GM19328 (cell line): ENCODE measurements at regions not wholly inside any gene's neighbourhood (a gene's known extent, or its start where the extent isn't known, plus 50 kb on each side); places are given as distances from the start of the nearest gene placed in this dataset.
"Not testable (repeated sequence)": the region's sequence is repeated elsewhere in the genome, so short reads cannot be mapped to it uniquely, and the experiment has no call there.

Experiments
- ATAC-seq: cut with Tn5 transposase; IDR thresholded peaks from one replicate; pipeline ENCODE4 v1.9.1; 2021; ENCODE audit warnings: mild to moderate bottlenecking, moderate library complexity; ENCODE audit not compliant: unreplicated experiment

DNA sequence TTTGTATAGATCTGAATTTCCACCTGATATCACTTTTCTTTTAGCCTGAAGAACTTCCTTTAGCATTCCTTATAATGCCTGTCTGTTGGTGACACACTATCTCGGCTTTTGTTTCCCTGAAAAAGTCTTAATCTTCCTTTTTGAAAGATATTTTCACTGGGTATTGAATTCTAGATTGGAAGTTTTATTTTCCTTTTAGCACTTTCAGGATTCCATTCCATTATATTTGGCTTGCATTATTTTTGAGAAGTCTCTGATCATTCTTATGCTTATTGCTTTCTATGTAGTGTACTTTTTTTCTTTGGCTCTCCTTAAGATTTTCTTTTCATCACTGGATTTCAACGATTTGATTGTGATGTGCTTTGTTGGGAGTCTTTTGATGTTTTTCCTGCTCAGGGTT lies 510.7 kb downstream of the RWDD3 start:
- ATAC-seq: no peak

DNA sequence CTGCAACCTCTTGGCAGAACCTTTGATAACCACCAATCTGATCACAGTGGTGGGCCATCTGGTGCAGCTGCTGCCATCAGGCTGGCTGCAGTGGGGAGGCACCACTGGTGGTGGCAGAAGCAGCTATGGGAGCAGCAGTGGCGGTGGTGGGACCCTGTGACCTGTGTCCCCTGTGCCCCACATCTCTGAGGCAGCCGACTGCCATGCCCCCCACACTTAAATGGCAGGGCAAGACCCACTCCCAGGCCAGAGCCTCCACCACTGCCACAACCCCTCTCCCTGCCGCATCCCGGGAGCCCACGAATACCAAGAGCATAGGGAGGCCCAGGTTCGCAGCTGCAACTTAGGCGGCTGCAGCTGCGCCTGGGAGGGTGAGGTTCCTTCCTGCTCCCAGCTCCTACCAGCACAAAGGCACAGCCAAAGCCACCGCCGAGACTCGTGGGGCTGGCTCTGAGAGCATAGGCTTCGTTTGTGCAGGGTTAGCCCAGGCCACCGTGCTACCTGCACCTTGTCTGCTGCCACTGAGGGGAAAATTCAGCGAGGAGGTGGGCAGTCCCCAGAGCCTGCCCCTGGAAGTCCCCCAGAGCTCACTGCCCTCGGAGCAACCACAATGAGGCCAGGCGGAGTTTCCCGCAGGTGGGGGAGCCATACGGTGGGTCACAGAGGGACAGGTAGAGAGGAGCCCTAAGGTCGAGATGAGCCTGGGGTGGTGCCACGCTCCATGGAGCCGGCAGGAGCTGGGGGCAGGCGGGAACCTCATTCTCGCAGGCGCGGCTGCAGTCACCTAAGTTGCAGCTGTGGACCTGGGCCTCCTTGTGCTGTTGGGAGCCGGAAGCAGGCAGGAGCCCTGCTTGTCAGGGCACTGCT lies 518.7 kb downstream of the RWDD3 start:
- ATAC-seq: no peak

DNA sequence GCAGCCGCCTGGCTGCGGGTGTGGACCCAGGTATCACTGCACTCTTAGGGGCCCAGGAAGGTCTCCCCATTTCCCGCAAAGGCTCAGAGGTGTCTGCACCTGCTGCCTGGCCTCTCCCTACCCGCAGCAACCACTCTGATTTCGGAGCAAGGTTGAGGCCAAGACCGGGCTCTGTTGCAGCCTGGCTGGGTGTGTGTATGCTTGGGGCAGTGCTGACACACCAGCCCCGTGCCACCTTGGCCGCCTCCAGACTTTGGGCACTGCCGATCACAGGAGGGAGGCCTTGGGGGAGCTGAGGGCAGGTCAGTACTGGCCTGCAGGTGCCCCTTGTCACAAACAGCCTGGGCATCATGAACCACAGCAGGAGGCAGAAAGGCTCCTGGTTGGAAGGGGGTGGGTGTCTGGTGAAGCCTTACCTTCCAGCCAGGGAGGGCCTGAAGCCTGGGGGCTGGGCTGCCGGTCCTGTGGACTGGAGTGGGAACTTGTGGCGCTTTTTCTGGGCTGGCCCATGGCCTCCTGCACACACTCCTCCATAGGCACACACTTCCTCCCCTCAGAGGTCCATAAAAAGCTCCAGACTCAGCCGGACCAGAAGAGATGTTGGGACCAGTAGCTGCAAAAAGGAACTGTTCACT lies 519.5 kb downstream of the RWDD3 start:
- ATAC-seq: no peak

DNA sequence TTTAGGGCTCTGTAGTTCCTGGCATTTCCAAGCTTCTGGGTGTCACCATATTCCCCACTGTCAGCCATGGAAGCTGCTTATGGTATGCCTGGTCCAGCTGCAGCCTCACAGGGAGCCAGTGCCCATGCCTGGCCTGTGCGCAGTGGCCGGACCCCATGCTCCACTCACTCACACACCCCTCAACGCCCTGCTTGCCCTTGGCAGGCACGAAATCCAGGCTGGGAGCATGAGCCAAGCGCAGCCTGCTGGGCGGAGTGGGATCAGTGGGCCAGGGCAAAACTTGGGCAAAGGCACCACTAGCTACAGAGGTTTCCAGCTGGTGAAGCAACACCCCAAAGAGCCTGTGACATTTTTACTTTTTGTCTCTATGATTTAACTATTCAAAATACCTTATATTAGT lies 520.4 kb downstream of the RWDD3 start:
- no peak for ATAC-seq

DNA sequence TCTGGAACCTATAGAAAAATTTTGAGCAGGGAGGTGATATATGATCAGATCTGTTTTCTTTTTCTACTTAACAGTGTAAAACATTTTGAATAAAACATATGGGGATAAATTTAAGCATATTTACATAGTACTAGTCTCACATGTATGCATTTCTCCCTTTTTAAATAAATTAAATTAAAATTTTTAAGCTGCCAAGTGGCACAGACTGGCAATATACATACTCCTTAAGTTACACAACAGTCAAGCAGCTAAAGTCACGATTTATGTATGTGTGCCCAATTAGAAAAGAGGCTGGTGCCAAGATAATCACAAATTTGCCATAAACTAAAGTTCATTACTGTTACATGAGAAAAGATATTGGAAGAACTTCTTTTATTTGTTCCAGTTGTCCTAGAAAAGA lies 532.0 kb downstream of the RWDD3 start:
- ATAC-seq: no peak

DNA sequence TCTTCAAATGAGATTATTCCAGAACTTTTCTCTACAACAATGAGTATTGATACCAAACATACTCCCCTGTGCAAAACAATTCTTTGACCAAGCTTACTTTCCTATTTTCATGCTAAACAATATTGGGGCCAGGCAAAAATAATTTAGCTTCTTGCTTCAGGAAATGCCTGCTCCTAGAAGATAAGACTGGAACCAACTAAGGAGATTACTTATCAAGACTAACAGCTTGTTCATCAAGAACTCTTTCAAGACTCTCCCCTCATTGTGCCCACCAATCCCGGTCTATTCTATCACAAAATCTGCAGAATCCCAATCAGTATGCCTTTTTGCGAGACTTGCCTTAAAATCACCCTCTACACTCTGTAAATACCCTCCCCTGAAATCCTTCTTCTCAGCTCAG lies 536.6 kb downstream of the RWDD3 start:
- no peak for ATAC-seq

DNA sequence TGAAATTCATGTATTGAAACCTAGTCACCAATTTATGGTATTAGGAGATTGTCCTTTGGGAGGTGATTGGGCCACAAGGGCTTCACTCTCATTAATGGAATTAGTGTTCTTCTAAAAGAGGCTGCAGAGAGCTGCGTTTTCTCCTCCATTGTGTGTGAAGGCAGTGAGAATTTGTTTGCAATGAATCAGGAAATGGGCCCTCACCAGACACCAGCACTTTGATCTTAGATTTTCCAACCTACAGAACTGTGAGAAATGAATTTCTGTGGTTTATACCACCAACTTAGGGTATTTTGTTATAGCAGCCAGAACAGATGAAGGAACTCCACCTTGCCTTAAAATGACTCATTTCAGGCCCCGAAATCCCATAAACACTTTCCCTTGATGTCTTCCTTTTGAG lies 544.2 kb downstream of the RWDD3 start:
- no peak for ATAC-seq

DNA sequence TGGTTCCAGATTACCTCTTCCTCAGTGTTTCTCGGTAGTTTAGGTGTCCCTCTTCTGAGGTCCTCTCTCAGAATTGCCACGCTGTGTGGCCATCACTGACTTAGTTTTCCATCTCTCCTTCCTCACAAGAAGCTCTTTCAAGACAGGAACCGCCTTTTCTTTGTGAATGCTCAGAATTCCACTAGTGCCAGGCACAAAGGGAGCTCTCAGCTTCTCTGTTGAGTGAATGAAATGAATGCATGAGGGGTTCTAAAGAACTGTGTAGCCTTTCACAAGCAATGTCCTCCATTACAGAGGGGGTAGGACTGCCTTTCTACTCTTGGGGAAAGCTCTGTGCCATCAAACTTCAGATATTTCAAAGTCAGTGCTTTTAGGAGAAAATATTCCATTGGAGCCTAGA lies 546.8 kb downstream of the RWDD3 start:
- no peak for ATAC-seq

DNA sequence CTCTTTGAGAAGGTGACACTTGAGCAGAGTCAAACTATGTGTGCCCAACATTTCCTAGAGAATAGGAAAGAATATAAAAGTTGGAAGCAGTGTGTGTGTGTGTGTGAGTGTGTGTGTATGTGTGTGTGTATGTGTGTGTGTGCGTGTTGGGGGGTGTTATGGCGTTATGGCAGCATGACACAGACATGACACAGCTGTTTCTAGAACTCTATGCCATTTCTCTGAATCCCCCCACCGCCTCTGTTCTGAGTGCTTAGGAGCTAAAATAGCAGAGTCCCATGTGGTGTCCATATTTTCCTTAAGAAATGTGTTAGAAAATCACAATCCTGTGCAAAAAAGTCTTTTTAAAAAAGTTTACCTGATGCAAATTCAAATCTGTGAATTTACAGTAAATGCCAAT lies 556.1 kb downstream of the RWDD3 start:
- no peak for ATAC-seq

DNA sequence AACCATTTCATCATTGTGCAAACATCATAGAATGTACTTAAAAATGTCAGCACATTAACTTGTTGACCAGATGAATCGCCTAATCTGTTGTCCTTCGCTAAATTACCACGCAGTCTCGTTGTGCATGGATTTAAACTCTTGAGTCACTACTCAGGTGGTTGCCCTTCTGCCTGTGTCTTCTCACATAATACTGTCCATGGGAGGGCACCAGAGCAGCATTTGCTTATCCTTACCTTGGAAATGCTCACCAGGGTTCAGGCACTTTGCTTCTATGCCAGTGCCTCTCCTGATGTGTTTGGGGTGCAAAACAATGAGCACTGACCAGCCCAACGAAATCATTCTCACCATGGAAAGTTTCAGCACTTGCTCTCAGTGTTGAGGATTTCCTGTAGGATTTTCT lies 559.9 kb downstream of the RWDD3 start:
- ATAC-seq: no peak

DNA sequence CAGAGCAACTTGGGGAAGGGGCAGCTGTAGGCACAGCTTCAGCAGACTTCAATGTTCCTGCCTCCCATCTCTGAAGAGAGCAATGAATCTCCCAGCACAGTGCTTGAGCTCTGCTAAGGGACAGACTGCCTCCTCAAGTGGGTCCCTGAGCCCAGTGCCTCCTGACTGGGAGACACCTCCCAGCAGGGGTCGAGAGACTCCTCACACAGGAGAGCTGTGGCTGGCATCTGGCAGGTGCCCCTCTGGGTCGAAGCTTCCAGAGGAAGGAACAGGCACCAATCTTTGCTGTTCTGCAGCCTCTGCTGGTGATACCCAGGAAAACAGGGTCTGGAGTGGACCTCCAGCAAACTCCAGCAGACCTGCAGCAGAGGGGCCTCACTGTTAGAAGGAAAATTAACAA lies 563.8 kb downstream of the RWDD3 start:
- not testable (repeated sequence) for ATAC-seq

DNA sequence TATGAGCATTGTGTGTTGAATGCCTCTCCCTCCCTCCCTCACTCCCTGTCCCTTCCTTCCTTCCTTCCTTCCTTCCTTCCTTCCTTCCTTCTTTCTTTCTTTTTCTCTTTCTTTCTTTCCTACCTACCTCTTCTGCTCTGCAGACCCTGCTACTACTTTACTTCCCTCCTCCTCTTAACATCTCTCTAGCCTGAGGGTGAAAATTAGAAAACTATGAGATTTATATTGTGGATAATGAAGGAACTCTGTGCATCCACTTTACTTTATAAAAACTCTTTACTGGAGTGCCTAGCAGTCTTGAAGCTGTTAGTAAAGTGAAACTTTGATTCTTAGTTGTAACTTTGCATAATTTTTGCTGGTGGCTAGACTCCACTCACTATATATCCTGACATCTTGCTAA lies 572.2 kb downstream of the RWDD3 start:
- no peak for ATAC-seq

DNA sequence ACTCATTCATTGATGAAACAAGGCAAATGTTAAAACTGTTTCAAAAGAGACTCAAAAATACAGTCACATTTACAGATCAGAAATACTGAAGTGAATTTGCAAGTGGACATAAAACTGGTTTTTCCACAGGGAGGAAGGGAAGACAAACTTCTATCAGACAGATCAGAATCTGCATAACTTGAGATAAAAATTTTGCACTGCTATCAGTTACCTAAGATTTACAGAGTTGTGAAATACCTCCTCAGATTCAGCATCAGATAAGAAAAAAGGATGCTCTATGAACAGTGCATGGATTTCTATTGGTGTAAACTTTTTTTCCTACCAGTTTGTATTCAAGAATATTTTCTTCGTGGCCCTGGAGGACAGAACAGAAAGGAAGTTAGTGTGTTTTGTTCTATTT lies 575.4 kb downstream of the RWDD3 start:
- no peak for ATAC-seq

DNA sequence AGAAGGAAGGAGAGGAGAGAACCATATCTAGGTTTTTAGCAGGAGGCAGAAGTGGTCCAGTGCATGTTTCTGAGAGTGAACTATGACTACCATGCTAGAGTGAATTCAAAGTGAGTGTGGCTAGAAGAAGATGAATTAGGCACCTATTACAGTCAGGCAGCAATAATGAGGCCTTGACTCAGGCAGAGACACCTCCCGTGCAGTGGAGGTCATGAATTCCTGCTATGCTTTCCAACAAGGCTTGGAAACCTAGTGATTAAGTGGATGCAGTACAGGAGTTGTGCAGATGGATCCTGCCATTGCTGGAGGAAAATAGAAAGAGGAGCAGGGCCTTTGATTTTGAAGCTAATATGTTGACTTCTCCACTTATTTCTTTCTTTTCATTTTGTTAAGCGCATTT lies 581.5 kb downstream of the RWDD3 start:
- ATAC-seq: no peak

DNA sequence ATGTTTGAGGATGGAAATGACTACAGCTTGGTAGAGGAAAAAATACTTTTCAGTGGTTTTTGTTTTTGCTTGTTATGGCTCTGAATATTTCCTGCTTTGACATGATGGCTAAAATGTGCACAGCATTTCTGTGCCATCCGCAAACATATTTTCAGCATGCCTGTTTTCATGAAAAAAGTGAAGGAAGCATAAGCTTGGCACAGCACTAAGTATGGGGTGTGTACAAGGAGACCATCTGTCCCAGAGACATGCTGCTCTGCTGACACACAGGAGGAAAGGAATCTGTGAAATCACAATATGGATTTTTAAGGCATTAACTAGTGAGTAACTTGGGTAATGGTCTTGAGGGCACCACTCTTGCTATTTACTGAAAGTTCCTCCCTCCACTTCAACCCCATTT lies 595.5 kb downstream of the RWDD3 start:
- no peak for ATAC-seq

DNA sequence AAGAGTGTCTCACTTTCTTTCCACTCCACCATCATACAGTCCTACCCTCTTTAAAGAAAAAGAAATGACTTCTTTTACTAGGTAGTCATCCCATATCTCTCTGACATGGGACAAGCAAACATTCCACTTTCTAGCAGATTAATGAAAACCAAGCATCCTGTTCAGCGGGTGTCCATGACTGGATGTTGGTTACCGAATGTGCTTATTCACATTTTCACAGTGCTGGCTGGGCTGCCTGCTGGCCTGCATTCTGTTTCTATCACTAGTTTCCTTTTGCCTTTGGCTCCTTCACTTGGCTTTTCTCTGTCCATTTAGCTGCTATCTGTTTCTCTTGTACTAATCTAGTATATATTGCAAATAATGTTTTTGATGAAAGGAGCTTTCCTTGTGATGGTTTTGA lies 598.4 kb downstream of the RWDD3 start:
- ATAC-seq: no peak

DNA sequence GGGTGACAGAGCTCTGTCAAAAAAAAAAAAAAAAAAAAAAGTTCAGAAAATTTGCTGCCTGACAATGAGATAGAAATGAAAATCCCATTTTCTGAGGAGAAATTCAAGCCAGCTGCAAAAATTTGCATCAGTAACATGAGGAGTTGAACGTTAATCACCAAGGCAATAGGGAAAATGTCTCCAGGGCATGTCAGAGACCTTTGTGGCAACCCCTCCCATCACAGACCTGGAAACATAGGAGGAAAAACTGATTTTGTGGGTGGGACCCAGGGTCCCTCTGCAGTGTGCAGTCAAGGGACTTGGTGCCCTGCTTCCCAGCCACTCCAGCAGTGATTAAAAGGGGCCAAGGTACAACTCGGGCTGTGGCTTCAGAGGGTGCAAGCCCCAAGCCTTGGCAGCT lies 615.4 kb downstream of the RWDD3 start:
- ATAC-seq: no peak

DNA sequence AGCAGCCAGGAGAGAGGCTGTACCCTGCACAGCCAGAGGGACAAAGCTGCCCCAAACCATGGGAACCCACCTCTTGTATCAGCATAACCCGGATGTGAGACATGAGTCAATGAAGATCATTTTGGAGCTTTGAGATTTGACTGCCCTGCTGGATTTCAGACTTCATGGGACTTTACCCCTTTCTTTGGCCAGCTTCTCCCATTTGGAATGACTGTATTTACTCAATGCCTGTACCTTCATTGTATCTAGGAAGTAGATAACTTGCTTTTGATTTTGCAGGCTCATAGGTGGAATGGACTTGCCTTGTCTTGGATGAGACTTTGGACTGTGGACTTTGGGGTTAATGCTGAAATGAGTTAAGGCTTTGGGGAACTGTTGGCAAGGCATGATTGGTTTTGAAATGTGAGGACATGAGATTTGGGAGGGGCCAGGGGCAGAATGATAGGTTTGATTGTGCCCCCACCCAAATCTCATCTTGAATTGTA lies 616.2 kb downstream of the RWDD3 start:
- no peak for ATAC-seq

DNA sequence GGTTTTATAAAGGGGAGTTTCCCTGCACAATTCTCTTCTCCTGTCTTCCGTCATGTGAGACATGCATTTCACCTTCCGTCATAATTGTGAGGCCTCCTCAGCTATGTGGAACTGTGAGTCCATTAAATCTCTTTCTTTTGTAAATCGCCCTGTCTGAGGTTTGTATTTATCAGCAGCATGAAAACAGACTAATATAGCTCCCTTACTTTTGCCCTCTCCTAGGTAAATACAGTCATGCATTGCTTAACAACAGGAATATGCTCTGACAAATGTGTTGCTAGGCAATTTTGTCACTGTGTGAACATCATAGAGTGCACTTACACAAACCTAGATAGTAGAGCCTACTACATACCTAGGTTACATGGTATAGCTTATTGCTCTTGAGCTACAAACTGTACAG lies 616.8 kb downstream of the RWDD3 start:
- ATAC-seq: no peak

DNA sequence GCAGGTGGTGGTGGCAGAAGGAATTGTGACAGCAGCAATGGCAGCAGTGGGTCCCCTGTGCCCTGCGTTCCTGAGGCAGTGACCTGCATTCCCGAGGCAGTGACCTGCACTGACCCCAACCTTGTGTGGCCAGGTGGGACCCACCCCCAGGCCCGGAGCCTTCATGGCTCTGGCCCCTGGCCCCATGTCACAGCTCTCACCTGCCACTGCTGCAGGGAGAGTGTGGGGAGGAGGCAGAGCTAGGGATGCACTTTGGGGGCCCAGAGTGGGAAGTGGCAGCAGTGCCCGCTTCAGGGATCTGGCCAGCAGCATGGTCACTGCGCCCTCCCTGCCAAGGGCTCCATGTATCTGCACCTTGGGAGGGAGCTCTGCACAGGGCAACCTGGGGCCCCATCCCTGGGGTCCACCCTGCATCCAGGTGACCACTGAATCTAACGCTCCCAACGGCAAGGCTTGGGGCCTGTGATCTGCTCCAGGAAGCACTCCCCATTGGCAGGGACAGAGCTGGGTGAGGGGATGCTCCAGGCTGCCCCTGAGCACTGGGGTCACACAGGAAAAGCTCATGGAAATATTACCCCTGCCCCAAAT lies 618.6 kb downstream of the RWDD3 start:
- no peak for ATAC-seq

DNA sequence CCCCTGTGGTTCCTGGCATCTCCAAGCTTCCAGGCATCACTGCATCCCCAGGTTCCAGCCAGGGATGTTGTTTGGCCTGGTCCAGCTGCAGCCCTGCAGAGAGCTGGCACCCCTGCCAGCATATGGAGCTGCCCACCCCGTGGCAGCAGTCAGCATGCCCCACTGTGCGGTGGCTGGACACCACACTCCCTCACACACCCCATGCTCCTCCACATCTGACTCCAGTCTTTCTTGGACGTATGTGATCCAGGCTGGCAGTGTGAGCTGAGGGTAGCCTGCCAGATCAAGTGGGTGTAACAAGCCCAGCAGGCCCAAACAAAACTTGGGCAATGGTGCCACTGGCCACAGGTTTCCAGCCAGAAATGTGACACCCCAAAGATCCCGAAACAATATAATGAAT lies 620.4 kb downstream of the RWDD3 start:
- ATAC-seq: no peak

DNA sequence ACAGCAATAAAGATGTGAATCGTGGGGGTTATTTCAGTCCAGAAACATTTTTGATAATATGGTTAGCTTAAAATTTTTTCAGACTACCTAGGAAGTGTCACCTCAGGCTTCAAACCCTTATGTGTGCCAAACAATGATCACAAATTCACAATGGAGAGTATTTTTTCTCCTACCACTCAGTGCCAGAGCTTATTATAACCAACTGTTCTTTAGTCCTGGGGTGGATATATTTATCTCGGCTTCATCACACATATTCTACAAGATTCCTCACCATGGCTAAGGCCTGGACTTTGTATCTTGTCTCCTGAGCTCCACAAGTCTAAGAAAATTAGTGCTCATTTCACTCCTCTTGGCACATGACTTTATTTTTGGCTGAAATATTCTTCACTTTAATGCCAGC lies 629.1 kb downstream of the RWDD3 start:
- no peak for ATAC-seq
